ENCODE measurements at regions not wholly inside any gene's neighbourhood (a gene's known extent, or its start where the extent isn't known, plus 50 kb on each side); places are given as distances from the start of the nearest gene placed in this dataset.
"Not testable (repeated sequence)": the region's sequence is repeated elsewhere in the genome, so short reads cannot be mapped to it uniquely, and the experiment has no call there.

- H3K27me3 Mint-ChIP-seq, result peaks cover 39% of the 10 kb centered on the region
- H3K36me3 Mint-ChIP-seq, H3K9me3 Mint-ChIP-seq, H3K4me1 Mint-ChIP-seq, ATAC-seq, H3K4me3 Mint-ChIP-seq, H3K27ac Mint-ChIP-seq: not testable (repeated sequence)
These were observed 157.8 kb upstream of the PPP1R3A start for GRCh38 chr7:114076392-114077157.

GRCh38 chr7:114073701-114074100 lies 154.9 kb upstream of the PPP1R3A start:
- no peak overlapping the region for H3K27ac Mint-ChIP-seq
- ATAC-seq, result no peak

GRCh38 chr7:114070246-114070645 lies 151.4 kb upstream of the PPP1R3A start:
- no peaks in the 10 kb centered on the region for H3K4me1 Mint-ChIP-seq
- no peaks in the 10 kb centered on the region for H3K9me3 Mint-ChIP-seq
- peaks cover 16% of the 10 kb centered on the region for H3K27me3 Mint-ChIP-seq

More at GRCh38 chr7:114073701-114074100, 154.9 kb upstream of the PPP1R3A start:
- H3K36me3 Mint-ChIP-seq, result no peaks in the 10 kb centered on the region
- no peak overlapping the region for H3K4me3 Mint-ChIP-seq
- H3K9me3 Mint-ChIP-seq, result no peaks in the 10 kb centered on the region
- no peaks in the 10 kb centered on the region for H3K4me1 Mint-ChIP-seq
- peaks cover 19% of the 10 kb centered on the region for H3K27me3 Mint-ChIP-seq

GRCh38 chr7:114062810-114063209 lies 144.0 kb upstream of the PPP1R3A start:
- ATAC-seq, result no peak
- Mint-ChIP-seq H3K27ac (no peak overlapping the region), H3K4me3 (no peak overlapping the region), H3K4me1 (no peaks in the 10 kb centered on the region), H3K9me3 (no peaks in the 10 kb centered on the region), H3K36me3 (no peaks in the 10 kb centered on the region), H3K27me3 (peaks cover 19% of the 10 kb centered on the region)

More at GRCh38 chr7:114070246-114070645, 151.4 kb upstream of the PPP1R3A start:
- no peak for ATAC-seq
- H3K4me3 Mint-ChIP-seq, result no peak overlapping the region
- H3K36me3 Mint-ChIP-seq, result no peaks in the 10 kb centered on the region
- no peak overlapping the region for H3K27ac Mint-ChIP-seq

GRCh38 chr7:114051871-114052331 lies 133.1 kb upstream of the PPP1R3A start:
- Mint-ChIP-seq H3K36me3 (peaks cover 6% of the 10 kb centered on the region), H3K4me3 (no peak overlapping the region), H3K27me3 (peaks cover 13% of the 10 kb centered on the region), H3K4me1 (peaks cover 47% of the 10 kb centered on the region), H3K9me3 (peaks cover 4% of the 10 kb centered on the region), H3K27ac (peak overlapping the region; percentile 30)
- peak; percentile 90 for ATAC-seq

- H3K9me3 Mint-ChIP-seq, result no peaks in the 10 kb centered on the region
These were observed 131.8 kb upstream of the PPP1R3A start for GRCh38 chr7:114050571-114050970.

GRCh38 chr7:114048386-114049235 lies 129.8 kb upstream of the PPP1R3A start:
- no peaks in the 10 kb centered on the region for H3K9me3 Mint-ChIP-seq
- peak overlapping the region; percentile 64 for H3K4me3 Mint-ChIP-seq
- peak; percentile 24 for ATAC-seq
- H3K27ac Mint-ChIP-seq, result no peak overlapping the region
- peaks cover 47% of the 10 kb centered on the region for H3K4me1 Mint-ChIP-seq
- H3K27me3 Mint-ChIP-seq, result no peaks in the 10 kb centered on the region
- H3K36me3 Mint-ChIP-seq, result no peaks in the 10 kb centered on the region

More at GRCh38 chr7:114050571-114050970, 131.8 kb upstream of the PPP1R3A start:
- no peak overlapping the region for H3K4me3 Mint-ChIP-seq
- H3K36me3 Mint-ChIP-seq, result no peaks in the 10 kb centered on the region
- no peak for ATAC-seq
- peaks cover 47% of the 10 kb centered on the region for H3K4me1 Mint-ChIP-seq
- H3K27ac Mint-ChIP-seq, result no peak overlapping the region
- no peaks in the 10 kb centered on the region for H3K27me3 Mint-ChIP-seq

- no peak for ATAC-seq
- Mint-ChIP-seq H3K4me1 (peaks cover 41% of the 10 kb centered on the region), H3K36me3 (no peaks in the 10 kb centered on the region), H3K27me3 (no peaks in the 10 kb centered on the region), H3K4me3 (peak overlapping the region; percentile 64), H3K9me3 (no peaks in the 10 kb centered on the region), H3K27ac (no peak overlapping the region)
These were observed 129.1 kb upstream of the PPP1R3A start for GRCh38 chr7:114047889-114048288.

- Mint-ChIP-seq H3K9me3 (no peaks in the 10 kb centered on the region), H3K36me3 (no peaks in the 10 kb centered on the region), H3K27ac (no peak overlapping the region), H3K4me1 (no peaks in the 10 kb centered on the region), H3K4me3 (no peak overlapping the region), H3K27me3 (no peaks in the 10 kb centered on the region)
- no peak for ATAC-seq
These were observed 114.7 kb upstream of the PPP1R3A start for GRCh38 chr7:114033475-114033874.

- Mint-ChIP-seq H3K36me3 (no peaks in the 10 kb centered on the region), H3K4me3 (no peak overlapping the region), H3K27me3 (no peaks in the 10 kb centered on the region), H3K9me3 (no peaks in the 10 kb centered on the region), H3K27ac (no peak overlapping the region), H3K4me1 (no peaks in the 10 kb centered on the region)
- no peak for ATAC-seq
These were observed 107.8 kb upstream of the PPP1R3A start for GRCh38 chr7:114026486-114027089.

- H3K4me3 Mint-ChIP-seq, result no peak overlapping the region
- H3K4me1 Mint-ChIP-seq, result no peaks in the 10 kb centered on the region
- H3K9me3 Mint-ChIP-seq, result no peaks in the 10 kb centered on the region
- no peak for ATAC-seq
- H3K36me3 Mint-ChIP-seq, result no peaks in the 10 kb centered on the region
- H3K27me3 Mint-ChIP-seq, result peaks cover 9% of the 10 kb centered on the region
- no peak overlapping the region for H3K27ac Mint-ChIP-seq
These were observed 102.3 kb upstream of the PPP1R3A start for GRCh38 chr7:114021135-114021534.

- Mint-ChIP-seq H3K27ac (no peak overlapping the region), H3K9me3 (peaks cover 3% of the 10 kb centered on the region), H3K4me3 (no peak overlapping the region), H3K4me1 (no peaks in the 10 kb centered on the region), H3K27me3 (peaks cover 9% of the 10 kb centered on the region), H3K36me3 (no peaks in the 10 kb centered on the region)
- peak; percentile 24 for ATAC-seq
These were observed 89.9 kb upstream of the PPP1R3A start for GRCh38 chr7:114008696-114009095.

- Mint-ChIP-seq H3K4me3 (no peak overlapping the region), H3K36me3 (no peaks in the 10 kb centered on the region), H3K9me3 (peaks cover 7% of the 10 kb centered on the region), H3K27ac (no peak overlapping the region), H3K4me1 (no peaks in the 10 kb centered on the region), H3K27me3 (peaks cover 17% of the 10 kb centered on the region)
- no peak for ATAC-seq
These were observed 88.6 kb upstream of the PPP1R3A start for GRCh38 chr7:114007386-114007785.

GRCh38 chr7:113998934-113999333 lies 80.1 kb upstream of the PPP1R3A start:
- H3K9me3 Mint-ChIP-seq, result peaks cover 17% of the 10 kb centered on the region
- H3K27me3 Mint-ChIP-seq, result peaks cover 22% of the 10 kb centered on the region
- H3K4me3 Mint-ChIP-seq, result no peak overlapping the region
- H3K27ac Mint-ChIP-seq, result no peak overlapping the region
- no peaks in the 10 kb centered on the region for H3K36me3 Mint-ChIP-seq
- no peaks in the 10 kb centered on the region for H3K4me1 Mint-ChIP-seq
- no peak for ATAC-seq

- Mint-ChIP-seq H3K9me3 (peaks cover 6% of the 10 kb centered on the region), H3K27ac (no peak overlapping the region), H3K27me3 (peaks cover 4% of the 10 kb centered on the region), H3K4me1 (no peaks in the 10 kb centered on the region), H3K4me3 (no peak overlapping the region), H3K36me3 (no peaks in the 10 kb centered on the region)
- no peak for ATAC-seq
These were observed 77.6 kb upstream of the PPP1R3A start for GRCh38 chr7:113996405-113996804.
